ENCODE measurements at regions not wholly inside any gene's neighbourhood (a gene's known extent, or its start where the extent isn't known, plus 50 kb on each side); places are given as distances from the start of the nearest gene placed in this dataset.

GRCh38 chr3:116947148-116947547 lies 237.6 kb downstream of the TUSC7 start:
- no peak for TF ChIP-seq RFX5 (IDR thresholded peaks at IDR 0.05; ENCODE audit: borderline replicate concordance, low read depth, low read length)
- TF ChIP-seq EZH2 (IDR thresholded peaks at IDR 0.05; ENCODE audit: low read depth, low read length, severe bottlenecking): no peak
- TF ChIP-seq CTCF (IDR thresholded peaks at IDR 0.05; ENCODE audit: control extremely low read depth in 1 of 3, insufficient read depth in 1 of 3, low read depth in 1 of 3, low read length in 3 of 3): no peak
- no peak for TF ChIP-seq SP1 (IDR thresholded peaks at IDR 0.05; ENCODE audit: low read depth, low read length)
- no peak for TF ChIP-seq PHF8 (conservative IDR thresholded peaks at IDR 0.05; ENCODE audit: low read depth, low read length)
- no peak for TF ChIP-seq EP300 (IDR thresholded peaks at IDR 0.05; ENCODE audit: borderline replicate concordance in 1 of 2, low read depth in 2 of 2, low read length in 2 of 2)
- no peak for TF ChIP-seq POLR2A (IDR thresholded peaks at IDR 0.05; ENCODE audit: control extremely low read depth in 1 of 2, low read depth in 2 of 2, low read length in 2 of 2)
- TF ChIP-seq GABPA (IDR thresholded peaks at IDR 0.05; ENCODE audit: borderline replicate concordance, insufficient read depth, low read length): no peak
- no peak for TF ChIP-seq JUND (IDR thresholded peaks at IDR 0.05; ENCODE audit: low read length)
- TF ChIP-seq POU5F1 (IDR thresholded peaks at IDR 0.05; ENCODE audit: low read depth, low read length): no peak
- TF ChIP-seq EGR1 (IDR thresholded peaks at IDR 0.05; ENCODE audit: borderline replicate concordance, low read depth, low read length): no peak
- TF ChIP-seq ASH2L (IDR thresholded peaks at IDR 0.05; ENCODE audit: low read length): no peak
- no peak for TF ChIP-seq CEBPB (IDR thresholded peaks at IDR 0.05; ENCODE audit: low read depth, low read length)
- TF ChIP-seq, protein P1, sequence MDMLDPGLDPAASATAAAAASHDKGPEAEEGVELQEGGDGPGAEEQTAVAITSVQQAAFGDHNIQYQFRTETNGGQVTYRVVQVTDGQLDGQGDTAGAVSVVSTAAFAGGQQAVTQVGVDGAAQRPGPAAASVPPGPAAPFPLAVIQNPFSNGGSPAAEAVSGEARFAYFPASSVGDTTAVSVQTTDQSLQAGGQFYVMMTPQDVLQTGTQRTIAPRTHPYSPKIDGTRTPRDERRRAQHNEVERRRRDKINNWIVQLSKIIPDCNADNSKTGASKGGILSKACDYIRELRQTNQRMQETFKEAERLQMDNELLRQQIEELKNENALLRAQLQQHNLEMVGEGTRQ (IDR thresholded peaks at IDR 0.05; ENCODE audit: low read length): no peak
